WTC11 (cell line): ENCODE measurements at regions not wholly inside any gene's neighbourhood (a gene's known extent, or its start where the extent isn't known, plus 50 kb on each side); places are given as distances from the start of the nearest gene placed in this dataset.

Experiments used
- ATAC-seq: fragments of 200-7000 bp; cut with Tn5 transposase; 2 replicates; pipeline ENCODE4 v1.10.0; 2021; ENCODE audit warnings: mild to moderate bottlenecking, moderate library complexity
- CTCF ChIA-PET: fragments of 300-600 bp; sonication (Branson Sonifier 250); formaldehyde crosslinking; loops from one replicate; lab custom pipeline; 2021; ENCODE audit warnings: antibody characterized with exemption; lab: Charles Lee
- POLR2A ChIA-PET: fragments of 350-600 bp; sonication (Branson Sonifier 250); formaldehyde crosslinking; loops from one replicate; lab custom pipeline; 2021; ENCODE audit warnings: antibody characterized with exemption; lab: Charles Lee
- DNase-seq: peaks from one replicate; pipeline ENCODE4 v3.0.0; 2021; ENCODE audit warnings: low spot score
- H3K27ac Mint-ChIP-seq: 2 replicates; pipeline ENCODE4 v1.8.0; 2021; ENCODE audit warnings: mixed read lengths
- H3K27me3 Mint-ChIP-seq: 2 replicates; pipeline ENCODE4 v1.8.0; 2021; ENCODE audit warnings: low read depth, mild to moderate bottlenecking, moderate library complexity, mixed read lengths
- H3K36me3 Mint-ChIP-seq: 2 replicates; pipeline ENCODE4 v1.8.0; 2021; ENCODE audit warnings: mixed read lengths
- H3K4me1 Mint-ChIP-seq: 2 replicates; pipeline ENCODE4 v1.8.0; 2022; ENCODE audit warnings: mixed read lengths
- H3K4me3 Mint-ChIP-seq: 2 replicates; pipeline ENCODE4 v1.8.0; 2021; ENCODE audit warnings: mild to moderate bottlenecking, moderate library complexity, mixed read lengths
- H3K9me3 Mint-ChIP-seq: 2 replicates; pipeline ENCODE4 v1.8.0; 2021; ENCODE audit warnings: mixed read lengths
- ARID4B ChIP-seq: sonication (generic); formaldehyde crosslinking; IDR thresholded peaks from 2 replicates; pipeline ENCODE4 v1.8.0; 2023; ENCODE audit warnings: missing genetic modification reagents, mild to moderate bottlenecking, borderline replicate concordance
- ATF6 ChIP-seq: sonication (generic); formaldehyde crosslinking; IDR thresholded peaks from 2 replicates; pipeline ENCODE4 v1.8.1; 2023; ENCODE audit warnings: mild to moderate bottlenecking, missing genetic modification reagents
- CBFB ChIP-seq: sonication (generic); formaldehyde crosslinking; IDR thresholded peaks from 2 replicates; pipeline ENCODE4 v1.8.1; 2022; ENCODE audit warnings: mild to moderate bottlenecking, low read depth, missing genetic modification reagents
- CTCF ChIP-seq: fragments of 200-600 bp; IDR thresholded peaks from 2 replicates; pipeline ENCODE4 v1.8.0; 2022; ENCODE audit warnings: antibody characterized with exemption
- GRHL2 ChIP-seq: fragments of 250-450 bp; sonication (Bioruptor Pico); IDR thresholded peaks from 2 replicates; pipeline ENCODE4 v1.8.0; 2022; ENCODE audit warnings: mild to moderate bottlenecking, moderate library complexity; ENCODE audit not compliant: insufficient replicate concordance, severe bottlenecking
- IRF2 ChIP-seq: sonication (generic); formaldehyde crosslinking; IDR thresholded peaks from 2 replicates; pipeline ENCODE4 v1.8.0; 2022; ENCODE audit warnings: low read depth, missing genetic modification reagents, borderline replicate concordance
- JUN ChIP-seq: sonication (generic); formaldehyde crosslinking; IDR thresholded peaks from 2 replicates; pipeline ENCODE4 v1.8.0; 2023; ENCODE audit warnings: mild to moderate bottlenecking, missing genetic modification reagents
- KAT7 ChIP-seq: sonication (generic); formaldehyde crosslinking; IDR thresholded peaks from 2 replicates; pipeline ENCODE4 v1.8.1; 2023; ENCODE audit warnings: missing genetic modification reagents, mild to moderate bottlenecking, borderline replicate concordance
- NR1H2 ChIP-seq: sonication (generic); formaldehyde crosslinking; IDR thresholded peaks from 2 replicates; pipeline ENCODE4 v1.9.0; 2021; ENCODE audit warnings: mild to moderate bottlenecking, moderate library complexity, missing genetic modification reagents
- NR2C2 ChIP-seq: sonication (generic); formaldehyde crosslinking; IDR thresholded peaks from 2 replicates; pipeline ENCODE4 v1.8.0; 2022; ENCODE audit warnings: mild to moderate bottlenecking, missing genetic modification reagents
- NR3C1 ChIP-seq: sonication (generic); formaldehyde crosslinking; conservative IDR thresholded peaks from 2 replicates; pipeline ENCODE4 v1.8.1; 2023; ENCODE audit warnings: low read depth, mild to moderate bottlenecking, missing genetic modification reagents
- TEAD1 ChIP-seq: sonication (generic); formaldehyde crosslinking; IDR thresholded peaks from 2 replicates; pipeline ENCODE4 v1.8.0; 2022; ENCODE audit warnings: mild to moderate bottlenecking, missing genetic modification reagents
- TEAD4 ChIP-seq: sonication (generic); formaldehyde crosslinking; IDR thresholded peaks from 2 replicates; pipeline ENCODE4 v1.8.0; 2022; ENCODE audit warnings: mild to moderate bottlenecking, missing genetic modification reagents
- ZNF219 ChIP-seq: sonication (generic); formaldehyde crosslinking; IDR thresholded peaks from 2 replicates; pipeline ENCODE4 v1.8.0; 2023; ENCODE audit warnings: missing genetic modification reagents, mild to moderate bottlenecking, borderline replicate concordance
- ZNF232 ChIP-seq: sonication (generic); formaldehyde crosslinking; IDR thresholded peaks from 2 replicates; pipeline ENCODE4 v1.8.0; 2022; ENCODE audit warnings: mild to moderate bottlenecking, missing genetic modification reagents
- TF ChIP-seq, protein P1 (sequence below): sonication (generic); formaldehyde crosslinking; IDR thresholded peaks from 2 replicates; pipeline ENCODE4 v1.8.0; 2023; ENCODE audit warnings: missing genetic modification reagents
- TF ChIP-seq, protein P2 (sequence below): sonication (generic); formaldehyde crosslinking; IDR thresholded peaks from 2 replicates; pipeline ENCODE4 v1.8.1; 2022; ENCODE audit warnings: mild to moderate bottlenecking, missing genetic modification reagents, moderate library complexity, borderline replicate concordance
- TF ChIP-seq, protein P3 (sequence below): fragments of 250-450 bp; sonication (Bioruptor Pico); IDR thresholded peaks from 2 replicates; pipeline ENCODE4 v1.9.0; 2021; ENCODE audit warnings: moderate library complexity, mild to moderate bottlenecking, inconsistent platforms, borderline replicate concordance

GRCh38 chr4:100108869-100109268 lies 81.4 kb downstream of the DDIT4L start:
- Mint-ChIP-seq H3K9me3 (no peaks in the 10 kb centered on the region), H3K27ac (no peak overlapping the region)
- TF ChIP-seq, protein P1, sequence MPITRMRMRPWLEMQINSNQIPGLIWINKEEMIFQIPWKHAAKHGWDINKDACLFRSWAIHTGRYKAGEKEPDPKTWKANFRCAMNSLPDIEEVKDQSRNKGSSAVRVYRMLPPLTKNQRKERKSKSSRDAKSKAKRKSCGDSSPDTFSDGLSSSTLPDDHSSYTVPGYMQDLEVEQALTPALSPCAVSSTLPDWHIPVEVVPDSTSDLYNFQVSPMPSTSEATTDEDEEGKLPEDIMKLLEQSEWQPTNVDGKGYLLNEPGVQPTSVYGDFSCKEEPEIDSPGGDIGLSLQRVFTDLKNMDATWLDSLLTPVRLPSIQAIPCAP (CRISPR knock-in tag) = no peak
- TF ChIP-seq NR2C2 (CRISPR knock-in tag) (no peak), TEAD4 (CRISPR knock-in tag) (no peak), ZNF232 (CRISPR knock-in tag) (no peak), ATF6 (CRISPR knock-in tag) (no peak), CTCF (no peak), KAT7 (no peak), GRHL2 (CRISPR knock-in tag) (no peak), NR3C1 (CRISPR knock-in tag) (no peak), ZNF219 (CRISPR knock-in tag) (no peak), JUN (no peak), IRF2 (CRISPR knock-in tag) (no peak), CBFB (CRISPR knock-in tag) (no peak), TEAD1 (CRISPR knock-in tag) (no peak)
- TF ChIP-seq, protein P2, sequence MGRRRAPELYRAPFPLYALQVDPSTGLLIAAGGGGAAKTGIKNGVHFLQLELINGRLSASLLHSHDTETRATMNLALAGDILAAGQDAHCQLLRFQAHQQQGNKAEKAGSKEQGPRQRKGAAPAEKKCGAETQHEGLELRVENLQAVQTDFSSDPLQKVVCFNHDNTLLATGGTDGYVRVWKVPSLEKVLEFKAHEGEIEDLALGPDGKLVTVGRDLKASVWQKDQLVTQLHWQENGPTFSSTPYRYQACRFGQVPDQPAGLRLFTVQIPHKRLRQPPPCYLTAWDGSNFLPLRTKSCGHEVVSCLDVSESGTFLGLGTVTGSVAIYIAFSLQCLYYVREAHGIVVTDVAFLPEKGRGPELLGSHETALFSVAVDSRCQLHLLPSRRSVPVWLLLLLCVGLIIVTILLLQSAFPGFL (CRISPR knock-in tag) = no peak
- TF ChIP-seq, protein P3, sequence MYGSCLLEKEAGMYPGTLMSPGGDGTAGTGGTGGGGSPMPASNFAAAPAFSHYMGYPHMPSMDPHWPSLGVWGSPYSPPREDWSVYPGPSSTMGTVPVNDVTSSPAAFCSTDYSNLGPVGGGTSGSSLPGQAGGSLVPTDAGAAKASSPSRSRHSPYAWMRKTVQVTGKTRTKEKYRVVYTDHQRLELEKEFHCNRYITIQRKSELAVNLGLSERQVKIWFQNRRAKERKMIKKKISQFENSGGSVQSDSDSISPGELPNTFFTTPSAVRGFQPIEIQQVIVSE (CRISPR knock-in tag) = no peak
- TF ChIP-seq, all 79 proteins: peak for 0
- ChIA-PET CTCF (no interaction called here), POLR2A (no interaction called here)
- H3K27me3 Mint-ChIP-seq = no peaks in the 10 kb centered on the region
- no peak overlapping the region for H3K4me3 Mint-ChIP-seq
- DNase-seq (no peak), ATAC-seq (no peak)
- H3K36me3 Mint-ChIP-seq = no peaks in the 10 kb centered on the region
- H3K4me1 Mint-ChIP-seq = peaks cover 16% of the 10 kb centered on the region

GRCh38 chr4:100106982-100107381 lies 83.3 kb downstream of the DDIT4L start:
- no peaks in the 10 kb centered on the region for H3K9me3 Mint-ChIP-seq
- CTCF ChIA-PET = interaction anchor here (2.8 kb wide), 1 partner anchor 11 kb away, joined by 11 read pairs; no protein-coding TSS in a partner anchor
- no peak for ATAC-seq
- no peak for DNase-seq
- no peak for TF ChIP-seq NR1H2 (CRISPR knock-in tag)
- TF ChIP-seq TEAD4 (CRISPR knock-in tag) = no peak
- no peak for TF ChIP-seq ARID4B (CRISPR knock-in tag)
- TF ChIP-seq, all 79 proteins: peak for 0
- no peaks in the 10 kb centered on the region for H3K36me3 Mint-ChIP-seq
- no peak overlapping the region for H3K4me3 Mint-ChIP-seq
- H3K4me1 Mint-ChIP-seq = no peaks in the 10 kb centered on the region
- POLR2A ChIA-PET = interaction anchor here (0.6 kb wide), 1 partner anchor 62 kb away, joined by 3 read pairs; no protein-coding TSS in a partner anchor
- H3K27me3 Mint-ChIP-seq = no peaks in the 10 kb centered on the region
- no peak overlapping the region for H3K27ac Mint-ChIP-seq
